Liver (tissue), 8 donors: ENCODE measurements at regions not wholly inside any gene's neighbourhood (a gene's known extent, or its start where the extent isn't known, plus 50 kb on each side); places are given as distances from the start of the nearest gene placed in this dataset.

Experiments used
- DNase-seq: peaks from one replicate; pipeline ENCODE4 v3.0.0-alpha.2; 2017; ENCODE audit warnings: low spot score
- H3K27ac ChIP-seq, 2 donors: one replicate each; pipeline ENCODE4 v1.7.0; 2013; ENCODE audit warnings: inconsistent platforms in 2 of 2, low read length in 2 of 2, control low read depth in 1 of 2, low read depth in 1 of 2, mild to moderate bottlenecking in 1 of 2
- H3K27me3 ChIP-seq, 4 donors: one replicate each; pipeline versions ENCODE4 v1.6.1 to v1.7.0; 2013; ENCODE audit warnings: low read length in 3 of 4, inconsistent platforms in 1 of 4, mild to moderate bottlenecking in 1 of 4, moderate library complexity in 1 of 4; ENCODE audit not compliant: control insufficient read depth in 4 of 4, insufficient read depth in 4 of 4
- H3K36me3 ChIP-seq, 4 donors: one replicate each; pipeline versions ENCODE4 v1.6.1 to v1.7.0; 2013; ENCODE audit warnings: low read length in 3 of 4, mild to moderate bottlenecking in 3 of 4, low read depth in 1 of 4, moderate library complexity in 1 of 4; ENCODE audit not compliant: control insufficient read depth in 4 of 4, insufficient read depth in 3 of 4
- H3K4me1 ChIP-seq, 4 donors: one replicate each; pipeline versions ENCODE4 v1.6.1 to v1.7.0; 2013; ENCODE audit warnings: low read length in 3 of 4, mild to moderate bottlenecking in 3 of 4, moderate library complexity in 1 of 4; ENCODE audit not compliant: control insufficient read depth in 4 of 4, insufficient read depth in 4 of 4
- H3K4me3 ChIP-seq, 3 donors: one replicate each; pipeline versions ENCODE4 v1.6.1 to v1.7.0; 2013; ENCODE audit warnings: low read length in 3 of 3, control low read depth in 1 of 3, low read depth in 1 of 3, mild to moderate bottlenecking in 1 of 3
- H3K9ac ChIP-seq, 2 donors: one replicate each; pipeline ENCODE4 v1.7.0; 2013; ENCODE audit warnings: low read length in 2 of 2, mild to moderate bottlenecking in 2 of 2, moderate library complexity in 2 of 2, control low read depth in 1 of 2, low read depth in 1 of 2
- H3K9me3 ChIP-seq, 4 donors: one replicate each; pipeline versions ENCODE4 v1.6.1 to v1.7.0; 2013; ENCODE audit warnings: low read length in 3 of 4; ENCODE audit not compliant: control insufficient read depth in 4 of 4
- FOXA1 ChIP-seq: IDR thresholded peaks from 2 replicates; pipeline ENCODE4 v1.6.1; 2016; ENCODE audit warnings: antibody characterized with exemption
- FOXA2 ChIP-seq: IDR thresholded peaks from 2 replicates; pipeline ENCODE4 v1.6.1; 2016; ENCODE audit warnings: antibody characterized with exemption
- GABPA ChIP-seq, 2 donors: IDR thresholded peaks in 1 of 2; conservative IDR thresholded peaks in 1 of 2; 2 replicates each; pipeline ENCODE4 v1.6.1; 2016; ENCODE audit warnings: antibody characterized with exemption in 2 of 2, mild to moderate bottlenecking in 1 of 2, moderate library complexity in 1 of 2
- HNF4A ChIP-seq, 2 donors: conservative IDR thresholded peaks; 2 replicates each; pipeline ENCODE4 v1.6.1; 2016; ENCODE audit warnings: antibody characterized with exemption in 2 of 2, mild to moderate bottlenecking in 2 of 2
- HNF4G ChIP-seq: IDR thresholded peaks from 2 replicates; pipeline ENCODE4 v1.6.1; 2016; ENCODE audit warnings: antibody characterized with exemption
- JUND ChIP-seq, 2 donors: IDR thresholded peaks; 2 replicates each; pipeline ENCODE4 v1.6.1; 2016; ENCODE audit warnings: antibody characterized with exemption in 2 of 2
- NR2F2 ChIP-seq: IDR thresholded peaks from 2 replicates; pipeline ENCODE4 v1.6.1; 2016; ENCODE audit warnings: antibody characterized with exemption
- RAD21 ChIP-seq, 2 donors: IDR thresholded peaks; 2 replicates each; pipeline ENCODE4 v1.6.1; 2016; ENCODE audit warnings: antibody characterized with exemption in 2 of 2, mild to moderate bottlenecking in 2 of 2
- RXRA ChIP-seq, 2 donors: IDR thresholded peaks; 2 replicates each; pipeline ENCODE4 v1.6.1; 2017 to 2018; ENCODE audit warnings: antibody characterized with exemption in 2 of 2, mild to moderate bottlenecking in 1 of 2
- SP1 ChIP-seq: IDR thresholded peaks from 2 replicates; pipeline ENCODE4 v1.6.1; 2018; ENCODE audit warnings: antibody characterized with exemption, mild to moderate bottlenecking
- TAF1 ChIP-seq: conservative IDR thresholded peaks from 2 replicates; pipeline ENCODE4 v1.6.1; 2016; ENCODE audit warnings: antibody characterized with exemption, mild to moderate bottlenecking
- YY1 ChIP-seq: IDR thresholded peaks from 2 replicates; pipeline ENCODE4 v1.6.1; 2016; ENCODE audit warnings: antibody characterized with exemption, mild to moderate bottlenecking
- WGBS: extraction: QIAGEN DNeasy Blood & Tissue Kit; methylation state at CpG from one replicate; pipeline ENCODE4 v1.1.7; 2013; 5-methylcytosine and 5-hydroxymethylcytosine counted together
- TF ChIP-seq, protein P1 (sequence below): IDR thresholded peaks from 2 replicates; pipeline ENCODE4 v1.6.1; 2016; ENCODE audit warnings: antibody characterized with exemption
- TF ChIP-seq, protein P2 (sequence below): fragments of 150-350 bp; IDR thresholded peaks from 2 replicates; pipeline ENCODE4 v1.5.1; 2017; ENCODE audit warnings: improper control_type of control experiment, low read depth, low read length; ENCODE audit not compliant: missing input control
- TF ChIP-seq, protein P3 (sequence below): IDR thresholded peaks from 2 replicates; pipeline ENCODE4 v1.6.1; 2016; ENCODE audit warnings: antibody characterized with exemption
- TF ChIP-seq, protein P4 (sequence below): IDR thresholded peaks from 2 replicates; pipeline ENCODE4 v1.6.1; 2016; ENCODE audit warnings: antibody characterized with exemption
- donor health status: healthy.
- donor health status: healthy.
- donor health status: healthy.
- donor health status: healthy.
- donor health status: healthy.

DNA sequence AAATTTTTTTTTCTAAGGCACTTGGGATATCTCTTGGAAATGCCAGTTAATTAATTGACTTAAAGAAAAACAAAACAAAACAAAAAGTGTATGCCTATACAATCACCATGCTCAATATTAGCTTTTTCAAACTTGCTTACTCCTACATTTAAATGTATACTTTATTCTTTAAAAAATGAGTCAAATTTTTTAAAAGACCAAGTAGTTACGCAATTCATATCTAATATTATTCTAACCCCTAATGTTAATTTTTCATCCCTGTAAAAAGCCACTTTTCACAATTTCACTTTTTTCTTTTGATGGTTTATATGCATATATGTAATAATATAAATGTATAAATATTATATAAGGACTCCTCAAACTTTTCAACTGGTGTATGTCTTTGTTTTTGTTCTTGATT lies 211.2 kb downstream of the PRDM9 start:
- Histone ChIP-seq H3K4me1 (peaks cover 0 to 6% (median 2%) of the 10 kb centered on the region in 4 donors), H3K9me3 (no peaks in the 10 kb centered on the region), H3K4me3 (no peak overlapping the region), H3K27ac (no peak overlapping the region), H3K9ac (no peak overlapping the region), H3K36me3 (no peaks in the 10 kb centered on the region), H3K27me3 (no peaks in the 10 kb centered on the region)
- no peak for DNase-seq
- TF ChIP-seq GABPA (IDR thresholded peaks at IDR 0.05 in 1 of 2, conservative IDR thresholded peaks at IDR 0.05 in 1 of 2): no peak
- TF ChIP-seq, protein P1, sequence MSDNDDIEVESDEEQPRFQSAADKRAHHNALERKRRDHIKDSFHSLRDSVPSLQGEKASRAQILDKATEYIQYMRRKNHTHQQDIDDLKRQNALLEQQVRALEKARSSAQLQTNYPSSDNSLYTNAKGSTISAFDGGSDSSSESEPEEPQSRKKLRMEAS: no peak
- TF ChIP-seq FOXA2: no peak
- TF ChIP-seq TAF1: no peak
- no peak for TF ChIP-seq RAD21 (IDR thresholded peaks at IDR 0.05)
- TF ChIP-seq, protein P2, sequence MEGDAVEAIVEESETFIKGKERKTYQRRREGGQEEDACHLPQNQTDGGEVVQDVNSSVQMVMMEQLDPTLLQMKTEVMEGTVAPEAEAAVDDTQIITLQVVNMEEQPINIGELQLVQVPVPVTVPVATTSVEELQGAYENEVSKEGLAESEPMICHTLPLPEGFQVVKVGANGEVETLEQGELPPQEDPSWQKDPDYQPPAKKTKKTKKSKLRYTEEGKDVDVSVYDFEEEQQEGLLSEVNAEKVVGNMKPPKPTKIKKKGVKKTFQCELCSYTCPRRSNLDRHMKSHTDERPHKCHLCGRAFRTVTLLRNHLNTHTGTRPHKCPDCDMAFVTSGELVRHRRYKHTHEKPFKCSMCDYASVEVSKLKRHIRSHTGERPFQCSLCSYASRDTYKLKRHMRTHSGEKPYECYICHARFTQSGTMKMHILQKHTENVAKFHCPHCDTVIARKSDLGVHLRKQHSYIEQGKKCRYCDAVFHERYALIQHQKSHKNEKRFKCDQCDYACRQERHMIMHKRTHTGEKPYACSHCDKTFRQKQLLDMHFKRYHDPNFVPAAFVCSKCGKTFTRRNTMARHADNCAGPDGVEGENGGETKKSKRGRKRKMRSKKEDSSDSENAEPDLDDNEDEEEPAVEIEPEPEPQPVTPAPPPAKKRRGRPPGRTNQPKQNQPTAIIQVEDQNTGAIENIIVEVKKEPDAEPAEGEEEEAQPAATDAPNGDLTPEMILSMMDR: no peak
- TF ChIP-seq, protein P3, sequence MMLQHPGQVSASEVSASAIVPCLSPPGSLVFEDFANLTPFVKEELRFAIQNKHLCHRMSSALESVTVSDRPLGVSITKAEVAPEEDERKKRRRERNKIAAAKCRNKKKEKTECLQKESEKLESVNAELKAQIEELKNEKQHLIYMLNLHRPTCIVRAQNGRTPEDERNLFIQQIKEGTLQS: no peak
- TF ChIP-seq, protein P4, sequence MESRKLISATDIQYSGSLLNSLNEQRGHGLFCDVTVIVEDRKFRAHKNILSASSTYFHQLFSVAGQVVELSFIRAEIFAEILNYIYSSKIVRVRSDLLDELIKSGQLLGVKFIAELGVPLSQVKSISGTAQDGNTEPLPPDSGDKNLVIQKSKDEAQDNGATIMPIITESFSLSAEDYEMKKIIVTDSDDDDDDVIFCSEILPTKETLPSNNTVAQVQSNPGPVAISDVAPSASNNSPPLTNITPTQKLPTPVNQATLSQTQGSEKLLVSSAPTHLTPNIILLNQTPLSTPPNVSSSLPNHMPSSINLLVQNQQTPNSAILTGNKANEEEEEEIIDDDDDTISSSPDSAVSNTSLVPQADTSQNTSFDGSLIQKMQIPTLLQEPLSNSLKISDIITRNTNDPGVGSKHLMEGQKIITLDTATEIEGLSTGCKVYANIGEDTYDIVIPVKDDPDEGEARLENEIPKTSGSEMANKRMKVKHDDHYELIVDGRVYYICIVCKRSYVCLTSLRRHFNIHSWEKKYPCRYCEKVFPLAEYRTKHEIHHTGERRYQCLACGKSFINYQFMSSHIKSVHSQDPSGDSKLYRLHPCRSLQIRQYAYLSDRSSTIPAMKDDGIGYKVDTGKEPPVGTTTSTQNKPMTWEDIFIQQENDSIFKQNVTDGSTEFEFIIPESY: no peak
- no peak for TF ChIP-seq JUND (IDR thresholded peaks at IDR 0.05)
- no peak for TF ChIP-seq NR2F2
- TF ChIP-seq HNF4A (conservative IDR thresholded peaks at IDR 0.05): no peak
- no peak for TF ChIP-seq RXRA (IDR thresholded peaks at IDR 0.05)
- no peak for TF ChIP-seq HNF4G
- WGBS: 92% methylated on average over 1 of the region's 1 CpG

DNA sequence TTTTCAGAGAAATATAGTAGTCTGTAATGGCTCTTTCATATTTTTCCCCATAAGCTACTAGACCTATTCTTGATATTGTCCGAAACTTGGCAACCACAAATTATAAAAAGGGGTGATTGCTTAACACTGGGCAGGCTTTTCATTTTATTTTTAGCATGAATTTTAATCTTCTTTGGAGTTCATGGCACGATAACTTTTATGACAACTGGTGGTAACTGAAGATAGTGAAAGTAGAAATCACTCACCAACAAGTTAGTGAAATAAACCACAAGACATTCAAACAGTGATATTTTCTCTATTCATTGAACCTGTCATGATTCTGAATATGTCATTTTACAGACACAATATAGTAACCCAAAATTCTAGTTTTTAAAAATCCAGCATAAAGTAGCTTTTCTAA lies 213.9 kb downstream of the PRDM9 start:
- WGBS: 10% methylated on average over 2 of the region's 2 CpGs
- Histone ChIP-seq H3K9ac (no peak overlapping the region), H3K4me3 (peak overlapping the region in 1 of 3 donors; percentile 9), H3K27me3 (no peaks in the 10 kb centered on the region), H3K9me3 (no peaks in the 10 kb centered on the region), H3K27ac (no peak overlapping the region), H3K36me3 (no peaks in the 10 kb centered on the region), H3K4me1 (peaks cover 0 to 6% (median 2%) of the 10 kb centered on the region in 4 donors)
- no peak for TF ChIP-seq YY1
- TF ChIP-seq, protein P4: no peak
- TF ChIP-seq RXRA (IDR thresholded peaks at IDR 0.05): no peak
- no peak for TF ChIP-seq RAD21 (IDR thresholded peaks at IDR 0.05)
- TF ChIP-seq FOXA1: no peak
- no peak for TF ChIP-seq SP1
- TF ChIP-seq JUND (IDR thresholded peaks at IDR 0.05): no peak
- no peak for TF ChIP-seq GABPA (IDR thresholded peaks at IDR 0.05 in 1 of 2, conservative IDR thresholded peaks at IDR 0.05 in 1 of 2)
- TF ChIP-seq, protein P1: no peak
- TF ChIP-seq HNF4G: no peak
- no peak for TF ChIP-seq HNF4A (conservative IDR thresholded peaks at IDR 0.05)
- no peak for TF ChIP-seq TAF1
- no peak for TF ChIP-seq FOXA2
- TF ChIP-seq, protein P3: no peak
- TF ChIP-seq NR2F2: no peak
- no peak for DNase-seq
